Endothelial cell of umbilical vein (primary cell): ENCODE measurements at regions not wholly inside any gene's neighbourhood (a gene's known extent, or its start where the extent isn't known, plus 50 kb on each side); places are given as distances from the start of the nearest gene placed in this dataset.

Source experiments
- BruUV-seq: library from RNA; stranded (reverse); fragments of 400-500 nt; replicated peaks from 2 replicates; lab custom pipeline; 2021; lab: Mats Ljungman, UMichigan
- CTCF ChIA-PET: fragments of 300-600, 350-600 bp; sonication (Branson Sonifier 250); formaldehyde crosslinking; loops from one replicate; lab custom pipeline; 2021; ENCODE audit warnings: antibody characterized with exemption, inconsistent platforms; lab: Charles Lee
- POLR2A ChIA-PET: fragments of 300-600, 350-600 bp; sonication (Branson Sonifier 250); formaldehyde crosslinking; loops from one replicate; lab custom pipeline; 2021; ENCODE audit warnings: antibody characterized with exemption, inconsistent platforms; lab: Charles Lee
- DNase-seq: peaks from one replicate; pipeline ENCODE4 v3.0.0-alpha.2; 2011; ENCODE audit warnings: low read depth, low spot score
- FAIRE-seq: peaks from 2 replicates; lab custom pipeline; 2011; peaks lifted over from hg19 to GRCh38; lab: Jason Lieb, UNC
- H2AFZ ChIP-seq: 2 replicates; pipeline ENCODE4 v1.6.0; 2012; ENCODE audit warnings: low read depth, low read length, control low read depth, inconsistent platforms
- H3K27ac ChIP-seq: 2 replicates; pipeline ENCODE4 v1.5.1; 2011; ENCODE audit warnings: low read depth, mild to moderate bottlenecking, control low read depth, low read length, moderate library complexity; ENCODE audit not compliant: insufficient read depth
- H3K27me3 ChIP-seq, 2 experiments: 2 replicates each; pipeline versions ENCODE4 v1.6.0 to v1.6.1; 2011; ENCODE audit warnings: low read length in 2 of 2, mixed read lengths in 1 of 2; ENCODE audit not compliant: control insufficient read depth in 2 of 2, insufficient read depth in 2 of 2
- H3K36me3 ChIP-seq, 2 experiments: 2 replicates in 1 of 2; 3 replicates in 1 of 2; pipeline ENCODE4 v1.5.1; 2011; ENCODE audit warnings: low read length in 2 of 2, mild to moderate bottlenecking in 1 of 2, moderate library complexity in 1 of 2; ENCODE audit not compliant: control insufficient read depth in 2 of 2, insufficient read depth in 2 of 2; ENCODE audit errors: extremely low read depth in 1 of 2
- H3K4me1 ChIP-seq: 3 replicates; pipeline ENCODE4 v1.5.1; 2011; ENCODE audit warnings: mild to moderate bottlenecking, low read length; ENCODE audit not compliant: control insufficient read depth, insufficient read depth; ENCODE audit errors: extremely low read depth
- H3K4me2 ChIP-seq: 2 replicates; pipeline ENCODE4 v1.6.1; 2011; ENCODE audit warnings: low read length, control low read depth, mixed read lengths; ENCODE audit not compliant: insufficient read depth
- H3K4me3 ChIP-seq, 3 experiments: fragments of 200-600 bp in 1 of 3; sonication (generic), shearing (Covaris generic) in 1 of 3; replicated peaks in 1 of 3; 2 replicates each; pipeline ENCODE4 v1.5.1; 2011 to 2016; ENCODE audit warnings: control low read depth in 3 of 3, low read length in 3 of 3, mild to moderate bottlenecking in 2 of 3, inconsistent platforms in 1 of 3, low read depth in 1 of 3, moderate library complexity in 1 of 3; ENCODE audit not compliant: insufficient read depth in 1 of 3
- H3K79me2 ChIP-seq: 2 replicates; pipeline ENCODE4 v1.6.0; 2012; ENCODE audit warnings: low read length, inconsistent platforms; ENCODE audit not compliant: control insufficient read depth, insufficient read depth
- H3K9ac ChIP-seq: replicated peaks from 2 replicates; pipeline ENCODE3; 2011; ENCODE audit warnings: low read length, control low read depth; ENCODE audit not compliant: insufficient read depth; ENCODE audit errors: extremely low read depth
- H3K9me1 ChIP-seq: replicated peaks from 3 replicates; pipeline ENCODE4 v1.6.0; 2011; ENCODE audit warnings: mild to moderate bottlenecking, low read length; ENCODE audit not compliant: control insufficient read depth, insufficient read depth; ENCODE audit errors: extremely low read depth
- H3K9me3 ChIP-seq: replicated peaks from 2 replicates; pipeline ENCODE4 v1.5.1; 2012; ENCODE audit warnings: low read length, inconsistent platforms; ENCODE audit not compliant: control insufficient read depth, insufficient read depth
- H4K20me1 ChIP-seq: replicated peaks from 2 replicates; pipeline ENCODE3; 2011; ENCODE audit warnings: mild to moderate bottlenecking, low read length; ENCODE audit not compliant: control insufficient read depth, insufficient read depth; ENCODE audit errors: extremely low read depth
- EZH2 ChIP-seq: IDR thresholded peaks from 2 replicates; pipeline ENCODE4 v1.6.1; 2012; ENCODE audit warnings: borderline replicate concordance, low read depth, mild to moderate bottlenecking, moderate library complexity, low read length, inconsistent platforms; ENCODE audit not compliant: severe bottlenecking
- GATA2 ChIP-seq: IDR thresholded peaks from 2 replicates; pipeline ENCODE4 v1.7.0; 2011; ENCODE audit warnings: low read depth, mild to moderate bottlenecking, moderate library complexity, mixed read lengths, low read length; ENCODE audit not compliant: insufficient read length, insufficient read depth
- JUN ChIP-seq: IDR thresholded peaks from 2 replicates; pipeline ENCODE4 v1.6.1; 2011; ENCODE audit warnings: borderline replicate concordance, low read depth; ENCODE audit not compliant: insufficient read length, insufficient read depth
- MYC ChIP-seq: IDR thresholded peaks from one replicate; pipeline ENCODE4 v1.6.1; 2011; ENCODE audit warnings: mild to moderate bottlenecking, low read depth, low read length
- POLR2A ChIP-seq: IDR thresholded peaks from 2 replicates; pipeline ENCODE4 v1.6.1; 2012; ENCODE audit warnings: low read depth, mild to moderate bottlenecking, control low read depth, low read length
- POLR2AphosphoS5 ChIP-seq: IDR thresholded peaks from 2 replicates; pipeline ENCODE4 v1.6.1; 2012; ENCODE audit warnings: low read depth, mild to moderate bottlenecking, control low read depth, low read length, moderate library complexity; ENCODE audit not compliant: insufficient read depth
- dilution Hi-C: fragments of 300-500 bp; cut with MboI; formaldehyde crosslinking; loops from one replicate; pipeline ENCODE4 v1.15.0; 2019; ENCODE audit warnings: low sequenced_read_pairs; ENCODE audit not compliant: extremely low pct_ligation_motif_present
- intact Hi-C: fragments of 100-400 bp; cut with micrococcal nuclease; formaldehyde crosslinking; loops from one replicate; pipeline ENCODE4 v1.10.0; 2022
- TF ChIP-seq, protein P1 (sequence below), 2 donors: IDR thresholded peaks; 1 replicate in 1 of 2; 2 replicates in 1 of 2; pipeline ENCODE4 v1.5.1; 2011; ENCODE audit warnings: low read length in 2 of 2, mild to moderate bottlenecking in 2 of 2, moderate library complexity in 2 of 2, control low read depth in 1 of 2, inconsistent platforms in 1 of 2, low read depth in 1 of 2; ENCODE audit not compliant: insufficient read depth in 1 of 2; ENCODE audit errors: extremely low read depth in 1 of 2

DNA sequence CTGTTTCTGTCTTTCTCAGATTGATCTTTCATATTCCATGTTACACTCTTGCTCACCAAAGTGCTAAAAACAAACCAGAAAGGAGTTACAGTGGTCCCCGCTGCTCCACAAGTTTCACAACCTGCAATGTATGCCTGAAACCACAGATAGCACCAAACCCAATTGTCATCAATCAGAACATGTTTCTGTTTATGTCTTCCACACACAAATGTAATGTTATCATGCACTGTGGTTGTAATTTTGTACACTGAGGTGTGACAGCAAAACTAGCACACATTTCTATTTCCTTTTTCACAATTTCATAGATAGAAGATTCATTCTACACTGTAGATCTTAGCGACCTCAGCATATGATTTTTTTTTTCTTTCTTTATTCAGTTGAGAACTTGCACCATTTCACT is 1045.9 kb upstream of the RAG2 start:
- Histone ChIP-seq H3K27me3 (no peaks in the 10 kb centered on the region), H3K27ac (no peak overlapping the region), H2AFZ (no peak overlapping the region), H3K4me2 (no peak overlapping the region), H3K9me1 (no peaks in the 10 kb centered on the region), H3K4me1 (no peaks in the 10 kb centered on the region), H3K79me2 (no peaks in the 10 kb centered on the region), H3K9ac (no peak overlapping the region), H3K36me3 (no peaks in the 10 kb centered on the region), H4K20me1 (no peaks in the 10 kb centered on the region), H3K9me3 (no peaks in the 10 kb centered on the region), H3K4me3 (no peak overlapping the region)
- TF ChIP-seq JUN = no peak
- no peak for TF ChIP-seq GATA2
- TF ChIP-seq POLR2A = no peak
- no peak for TF ChIP-seq POLR2AphosphoS5
- TF ChIP-seq EZH2 = no peak
- TF ChIP-seq, protein P1, sequence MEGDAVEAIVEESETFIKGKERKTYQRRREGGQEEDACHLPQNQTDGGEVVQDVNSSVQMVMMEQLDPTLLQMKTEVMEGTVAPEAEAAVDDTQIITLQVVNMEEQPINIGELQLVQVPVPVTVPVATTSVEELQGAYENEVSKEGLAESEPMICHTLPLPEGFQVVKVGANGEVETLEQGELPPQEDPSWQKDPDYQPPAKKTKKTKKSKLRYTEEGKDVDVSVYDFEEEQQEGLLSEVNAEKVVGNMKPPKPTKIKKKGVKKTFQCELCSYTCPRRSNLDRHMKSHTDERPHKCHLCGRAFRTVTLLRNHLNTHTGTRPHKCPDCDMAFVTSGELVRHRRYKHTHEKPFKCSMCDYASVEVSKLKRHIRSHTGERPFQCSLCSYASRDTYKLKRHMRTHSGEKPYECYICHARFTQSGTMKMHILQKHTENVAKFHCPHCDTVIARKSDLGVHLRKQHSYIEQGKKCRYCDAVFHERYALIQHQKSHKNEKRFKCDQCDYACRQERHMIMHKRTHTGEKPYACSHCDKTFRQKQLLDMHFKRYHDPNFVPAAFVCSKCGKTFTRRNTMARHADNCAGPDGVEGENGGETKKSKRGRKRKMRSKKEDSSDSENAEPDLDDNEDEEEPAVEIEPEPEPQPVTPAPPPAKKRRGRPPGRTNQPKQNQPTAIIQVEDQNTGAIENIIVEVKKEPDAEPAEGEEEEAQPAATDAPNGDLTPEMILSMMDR (IDR thresholded peaks at IDR 0.05; ENCODE audit: extremely low read depth in 1 of 2, insufficient read depth in 1 of 2, low read depth in 1 of 2, low read length in 2 of 2) = no peak
- intact Hi-C loops (no loop called here), dilution Hi-C loops (no loop called here)
- ChIA-PET CTCF (no interaction called here), POLR2A (no interaction called here)
- DNase-seq = no peak
- BruUV-seq = no TSS peak
- no peak for FAIRE-seq

DNA sequence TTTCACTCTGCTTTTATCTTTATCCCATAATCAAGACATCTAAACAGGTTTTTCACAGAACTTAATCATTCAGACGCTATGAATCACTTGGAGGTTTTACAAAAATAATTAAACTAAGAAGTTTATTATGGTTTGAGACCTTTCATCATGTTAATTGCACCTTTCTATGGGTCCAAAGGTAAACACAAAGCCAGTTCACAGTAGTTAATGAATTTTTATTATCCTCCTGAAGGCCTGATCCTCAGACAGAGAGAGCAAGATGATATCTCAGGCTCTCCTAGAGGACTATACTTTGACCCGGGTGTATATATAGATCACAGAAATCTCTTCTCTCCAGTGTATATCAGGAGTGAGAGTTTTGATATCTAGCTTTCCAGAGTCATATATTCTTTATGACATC is 1044.3 kb upstream of the RAG2 start:
- H3K4me2 ChIP-seq = no peak overlapping the region
- dilution Hi-C loops = no loop called here
- TF ChIP-seq, protein P1 (IDR thresholded peaks at IDR 0.05; ENCODE audit: extremely low read depth in 1 of 2, insufficient read depth in 1 of 2, low read depth in 1 of 2, low read length in 2 of 2) = no peak
- TF ChIP-seq JUN = no peak
- no peak for TF ChIP-seq POLR2AphosphoS5
- no peak for TF ChIP-seq MYC
- TF ChIP-seq GATA2 = no peak
- H3K9me3 ChIP-seq = no peaks in the 10 kb centered on the region
- H3K4me1 ChIP-seq = no peaks in the 10 kb centered on the region
- ChIA-PET CTCF (no interaction called here), POLR2A (no interaction called here)
- intact Hi-C loops = no loop called here
- H3K79me2 ChIP-seq = no peaks in the 10 kb centered on the region
- no peaks in the 10 kb centered on the region for H3K27me3 ChIP-seq
- no peak overlapping the region for H3K4me3 ChIP-seq
- no peak for DNase-seq
- no peak overlapping the region for H3K27ac ChIP-seq
- H2AFZ ChIP-seq = no peak overlapping the region
- no peak overlapping the region for H3K9ac ChIP-seq
- H3K36me3 ChIP-seq = no peaks in the 10 kb centered on the region
- no peaks in the 10 kb centered on the region for H3K9me1 ChIP-seq
- BruUV-seq = no TSS peak
- H4K20me1 ChIP-seq = no peaks in the 10 kb centered on the region
- FAIRE-seq = no peak
